ENCODE measurements at regions not wholly inside any gene's neighbourhood (a gene's known extent, or its start where the extent isn't known, plus 50 kb on each side); places are given as distances from the start of the nearest gene placed in this dataset.

DNA sequence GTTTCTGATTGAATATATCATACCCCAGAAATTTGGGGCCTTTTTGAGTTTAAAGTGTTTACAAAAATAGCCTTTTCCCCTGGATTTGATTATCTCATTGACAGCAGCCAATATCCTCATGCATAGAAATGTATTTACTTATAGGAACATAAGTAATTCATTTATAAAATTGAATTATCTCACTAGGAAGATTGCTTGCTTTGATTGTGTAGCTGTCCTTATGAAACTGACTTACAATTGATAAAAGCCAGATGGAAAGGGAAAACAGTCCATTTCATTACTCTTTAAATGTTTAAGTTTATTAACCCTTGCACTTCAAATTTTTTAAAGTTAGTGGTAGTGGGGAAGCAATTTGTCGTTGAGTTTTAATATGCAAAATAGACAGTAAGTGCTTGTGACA, 310.2 kb upstream of the TBX22 start:
- H3K9me3 ChIP-seq = no peaks in the 10 kb centered on the region
- intact Hi-C loops (cut with DNase I; ENCODE audit: low total_unique reads) = no loop called here
- 44 to 70% (median 56%) methylated on average over 1 of the region's 1 CpG for WGBS, 5 donors
- no peak overlapping the region for H3K27ac ChIP-seq
- no peak for DNase-seq
- TF ChIP-seq, protein P1, sequence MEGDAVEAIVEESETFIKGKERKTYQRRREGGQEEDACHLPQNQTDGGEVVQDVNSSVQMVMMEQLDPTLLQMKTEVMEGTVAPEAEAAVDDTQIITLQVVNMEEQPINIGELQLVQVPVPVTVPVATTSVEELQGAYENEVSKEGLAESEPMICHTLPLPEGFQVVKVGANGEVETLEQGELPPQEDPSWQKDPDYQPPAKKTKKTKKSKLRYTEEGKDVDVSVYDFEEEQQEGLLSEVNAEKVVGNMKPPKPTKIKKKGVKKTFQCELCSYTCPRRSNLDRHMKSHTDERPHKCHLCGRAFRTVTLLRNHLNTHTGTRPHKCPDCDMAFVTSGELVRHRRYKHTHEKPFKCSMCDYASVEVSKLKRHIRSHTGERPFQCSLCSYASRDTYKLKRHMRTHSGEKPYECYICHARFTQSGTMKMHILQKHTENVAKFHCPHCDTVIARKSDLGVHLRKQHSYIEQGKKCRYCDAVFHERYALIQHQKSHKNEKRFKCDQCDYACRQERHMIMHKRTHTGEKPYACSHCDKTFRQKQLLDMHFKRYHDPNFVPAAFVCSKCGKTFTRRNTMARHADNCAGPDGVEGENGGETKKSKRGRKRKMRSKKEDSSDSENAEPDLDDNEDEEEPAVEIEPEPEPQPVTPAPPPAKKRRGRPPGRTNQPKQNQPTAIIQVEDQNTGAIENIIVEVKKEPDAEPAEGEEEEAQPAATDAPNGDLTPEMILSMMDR (IDR thresholded peaks at IDR 0.05 in 8 of 11, conservative IDR thresholded peaks at IDR 0.05 in 3 of 11) = no peak
- no peaks in the 10 kb centered on the region for H3K36me3 ChIP-seq
- peaks cover 0 to 3% (median 0%) of the 10 kb centered on the region in 7 donors for H3K27me3 ChIP-seq (replicated peaks in 1 of 7)
- no peaks in the 10 kb centered on the region for H3K4me1 ChIP-seq
- H3K4me3 ChIP-seq = no peak overlapping the region

GRCh38 chrX:79708581-79708980, 306.0 kb upstream of the TBX22 start:
- Histone ChIP-seq H3K4me1 (no peaks in the 10 kb centered on the region), H3K27ac (no peak overlapping the region), H3K27me3 (replicated peaks in 1 of 7) (peaks cover 0 to 3% (median 0%) of the 10 kb centered on the region in 7 donors), H3K4me3 (no peak overlapping the region), H3K9me3 (no peaks in the 10 kb centered on the region), H3K36me3 (no peaks in the 10 kb centered on the region)
- TF ChIP-seq POLR2A (IDR thresholded peaks at IDR 0.05) (no peak), POLR2AphosphoS5 (IDR thresholded peaks at IDR 0.05) (no peak)
- TF ChIP-seq, protein P1 (IDR thresholded peaks at IDR 0.05 in 8 of 11, conservative IDR thresholded peaks at IDR 0.05 in 3 of 11) = no peak
- intact Hi-C loops (cut with DNase I; ENCODE audit: low total_unique reads) = no loop called here
- no peak for DNase-seq

- no peak for TF ChIP-seq POLR2A (IDR thresholded peaks at IDR 0.05)
- no peak for TF ChIP-seq POLR2AphosphoS5 (IDR thresholded peaks at IDR 0.05)
- TF ChIP-seq, protein P1 (IDR thresholded peaks at IDR 0.05 in 8 of 11, conservative IDR thresholded peaks at IDR 0.05 in 3 of 11) = no peak
- Histone ChIP-seq H3K36me3 (no peaks in the 10 kb centered on the region), H3K27me3 (replicated peaks in 1 of 7) (no peaks in the 10 kb centered on the region), H3K4me3 (no peak overlapping the region), H3K9me3 (no peaks in the 10 kb centered on the region), H3K27ac (no peak overlapping the region), H3K4me1 (no peaks in the 10 kb centered on the region)
- intact Hi-C loops (cut with DNase I; ENCODE audit: low total_unique reads) = no loop called here
- no peak for DNase-seq
Measured at GRCh38 chrX:79715448-79715847, 299.1 kb upstream of the TBX22 start.

DNA sequence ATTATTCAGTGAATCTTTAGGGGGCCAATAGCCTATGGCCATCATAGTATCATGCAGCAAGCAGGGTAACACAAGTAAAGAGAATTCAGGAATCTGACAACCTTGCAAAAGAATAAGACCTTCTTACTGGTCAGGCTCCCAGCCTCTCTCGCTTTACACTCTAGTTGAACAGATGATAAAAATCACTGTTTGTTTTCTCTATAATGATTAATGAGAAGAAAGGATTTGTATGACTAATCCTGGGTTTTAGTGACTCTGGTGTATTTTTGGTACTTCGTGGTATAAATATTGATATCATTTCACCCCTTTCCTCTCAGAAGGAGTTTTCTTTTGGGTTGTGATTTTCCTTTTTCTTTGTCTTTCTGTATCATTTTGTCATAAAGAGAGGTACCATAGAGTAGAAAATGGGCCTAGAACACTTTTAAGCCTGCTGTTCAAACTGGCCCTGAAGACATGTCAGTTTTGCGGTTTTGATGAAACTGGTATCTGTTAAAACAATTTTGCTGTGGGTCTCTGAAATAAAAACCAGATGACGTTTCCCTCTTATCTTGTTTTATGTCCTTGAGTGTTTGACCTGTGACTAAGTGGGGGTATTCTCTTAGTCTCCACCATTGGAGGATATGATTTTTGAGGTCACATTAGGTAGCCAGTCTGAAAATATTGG, 294.9 kb upstream of the TBX22 start:
- 64 to 75% (median 67%) methylated on average over 4 of the region's 4 CpGs for WGBS, 5 donors
- Histone ChIP-seq H3K9me3 (no peaks in the 10 kb centered on the region), H3K4me3 (no peak overlapping the region), H3K27me3 (replicated peaks in 1 of 7) (no peaks in the 10 kb centered on the region), H3K4me1 (no peaks in the 10 kb centered on the region), H3K36me3 (no peaks in the 10 kb centered on the region), H3K27ac (no peak overlapping the region)
- no peak for DNase-seq
- intact Hi-C loops (cut with DNase I; ENCODE audit: low total_unique reads) = no loop called here
- TF ChIP-seq, protein P1 (IDR thresholded peaks at IDR 0.05 in 8 of 11, conservative IDR thresholded peaks at IDR 0.05 in 3 of 11) = no peak
- TF ChIP-seq POLR2AphosphoS5 (IDR thresholded peaks at IDR 0.05) (no peak), POLR2A (IDR thresholded peaks at IDR 0.05) (no peak)

Data from spleen (tissue), 11 donors.